BE2C (cell line): ENCODE measurements at regions not wholly inside any gene's neighbourhood (a gene's known extent, or its start where the extent isn't known, plus 50 kb on each side); places are given as distances from the start of the nearest gene placed in this dataset.

Source experiments
- DNase-seq: peaks from one replicate; pipeline ENCODE4 v3.0.0-alpha.2; 2020
- H3K27me3 ChIP-seq: fragments of 250-450 bp; sonication (Bioruptor Pico); 2 replicates; pipeline ENCODE4 v1.5.1; 2020; ENCODE audit warnings: mild to moderate bottlenecking
- H3K36me3 ChIP-seq: fragments of 250-450 bp; sonication (Bioruptor Pico); 2 replicates; pipeline ENCODE4 v1.5.1; 2020; ENCODE audit warnings: mild to moderate bottlenecking
- H3K4me1 ChIP-seq: fragments of 250-450 bp; sonication (Bioruptor Pico); 2 replicates; pipeline ENCODE4 v1.5.1; 2020
- H3K4me3 ChIP-seq: 2 replicates; pipeline ENCODE4 v1.5.1; 2011; ENCODE audit warnings: low read depth, low read length
- H3K9me3 ChIP-seq: fragments of 250-450 bp; sonication (Bioruptor Pico); 2 replicates; pipeline ENCODE4 v1.5.1; 2020
- TF ChIP-seq, protein P1 (sequence below): IDR thresholded peaks from 2 replicates; pipeline ENCODE4 v1.5.1; 2012; ENCODE audit warnings: mild to moderate bottlenecking, low read depth, low read length

DNA sequence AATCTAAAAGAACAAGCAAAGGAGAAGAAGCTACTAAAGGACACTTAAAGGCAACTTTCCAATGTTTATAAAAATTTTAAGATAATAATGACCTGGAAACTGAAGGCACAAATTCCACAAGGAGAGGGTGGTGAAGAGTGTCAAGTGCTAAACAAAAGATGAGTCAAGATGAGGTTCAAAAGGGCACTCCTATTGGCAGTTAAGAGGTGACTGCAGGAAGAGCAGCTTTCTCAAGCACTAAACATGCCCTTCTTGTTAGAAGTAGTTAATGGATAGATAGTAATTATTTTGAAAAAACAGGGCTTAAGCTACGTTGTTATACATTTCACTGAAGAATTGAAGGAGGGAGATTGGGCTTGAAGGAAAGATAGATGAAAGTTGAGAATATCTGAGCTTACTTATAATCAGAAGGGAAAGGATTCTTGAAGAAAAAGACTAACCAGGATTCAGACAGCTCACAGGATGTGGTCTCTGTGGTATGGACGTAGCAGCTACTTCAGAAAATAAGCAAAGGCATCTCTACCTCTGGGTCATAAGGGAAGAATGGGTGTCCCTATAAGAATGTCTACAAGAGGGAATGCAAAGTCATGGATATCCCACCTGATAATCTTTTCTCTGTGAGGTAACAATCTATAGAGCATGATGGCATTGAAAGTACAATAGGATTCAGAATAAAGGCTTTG, 454.7 kb upstream of the SLC39A10 start:
- H3K36me3 ChIP-seq, result no peaks in the 10 kb centered on the region
- no peak for DNase-seq
- no peaks in the 10 kb centered on the region for H3K9me3 ChIP-seq
- H3K27me3 ChIP-seq, result no peaks in the 10 kb centered on the region
- H3K4me3 ChIP-seq, result no peak overlapping the region
- TF ChIP-seq, protein P1, sequence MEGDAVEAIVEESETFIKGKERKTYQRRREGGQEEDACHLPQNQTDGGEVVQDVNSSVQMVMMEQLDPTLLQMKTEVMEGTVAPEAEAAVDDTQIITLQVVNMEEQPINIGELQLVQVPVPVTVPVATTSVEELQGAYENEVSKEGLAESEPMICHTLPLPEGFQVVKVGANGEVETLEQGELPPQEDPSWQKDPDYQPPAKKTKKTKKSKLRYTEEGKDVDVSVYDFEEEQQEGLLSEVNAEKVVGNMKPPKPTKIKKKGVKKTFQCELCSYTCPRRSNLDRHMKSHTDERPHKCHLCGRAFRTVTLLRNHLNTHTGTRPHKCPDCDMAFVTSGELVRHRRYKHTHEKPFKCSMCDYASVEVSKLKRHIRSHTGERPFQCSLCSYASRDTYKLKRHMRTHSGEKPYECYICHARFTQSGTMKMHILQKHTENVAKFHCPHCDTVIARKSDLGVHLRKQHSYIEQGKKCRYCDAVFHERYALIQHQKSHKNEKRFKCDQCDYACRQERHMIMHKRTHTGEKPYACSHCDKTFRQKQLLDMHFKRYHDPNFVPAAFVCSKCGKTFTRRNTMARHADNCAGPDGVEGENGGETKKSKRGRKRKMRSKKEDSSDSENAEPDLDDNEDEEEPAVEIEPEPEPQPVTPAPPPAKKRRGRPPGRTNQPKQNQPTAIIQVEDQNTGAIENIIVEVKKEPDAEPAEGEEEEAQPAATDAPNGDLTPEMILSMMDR, result no peak
- no peaks in the 10 kb centered on the region for H3K4me1 ChIP-seq

DNA sequence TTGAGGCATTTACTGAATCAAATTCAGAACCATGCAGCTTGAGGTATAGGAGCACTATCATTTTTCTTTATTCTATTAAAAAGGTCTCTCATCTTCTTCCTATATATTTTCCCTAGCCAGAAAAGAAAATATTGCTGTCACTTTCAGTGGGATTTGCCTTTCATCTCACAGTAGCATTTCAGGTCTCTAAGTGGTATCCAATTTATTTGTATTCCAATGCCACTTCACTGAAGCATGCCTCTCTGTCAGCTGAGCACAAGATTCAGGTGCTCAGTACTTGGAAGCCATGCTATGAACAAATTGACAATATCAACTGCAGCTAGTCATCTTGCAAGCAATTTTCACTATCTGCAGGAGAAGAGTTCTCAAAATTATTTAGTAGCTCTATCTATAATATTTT, 457.2 kb upstream of the SLC39A10 start:
- Histone ChIP-seq H3K4me3 (no peak overlapping the region), H3K27me3 (no peaks in the 10 kb centered on the region), H3K36me3 (no peaks in the 10 kb centered on the region), H3K9me3 (no peaks in the 10 kb centered on the region), H3K4me1 (no peaks in the 10 kb centered on the region)
- TF ChIP-seq, protein P1, result no peak
- no peak for DNase-seq

DNA sequence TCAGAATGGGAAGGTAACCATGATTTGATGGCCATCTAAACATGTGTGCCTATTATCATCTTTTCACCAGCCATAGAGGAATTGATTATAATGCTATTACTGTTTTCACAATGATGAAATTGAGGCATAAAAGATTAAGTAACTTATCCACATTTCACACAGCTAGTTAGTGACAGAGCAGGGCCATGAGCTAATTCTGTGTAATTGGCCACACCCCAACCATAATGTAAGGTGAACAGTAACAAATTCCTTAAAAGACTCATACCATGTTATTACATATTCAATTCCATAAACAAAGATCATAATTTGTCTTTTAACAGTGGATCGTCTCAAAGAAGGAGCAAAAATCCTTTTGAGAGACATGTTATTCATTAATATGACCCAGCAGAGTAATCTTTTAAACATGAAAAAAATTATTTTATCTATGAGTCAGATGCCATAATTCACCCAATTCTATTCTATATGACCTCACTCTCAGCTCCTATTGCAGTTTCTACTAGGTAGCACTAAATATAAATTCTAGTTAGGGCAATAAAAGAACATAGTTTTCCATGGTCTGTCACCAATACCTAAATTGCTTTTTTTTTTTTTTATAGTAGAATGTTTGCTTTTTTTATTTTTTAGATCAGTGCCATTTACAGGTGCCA, 475.8 kb upstream of the SLC39A10 start:
- Histone ChIP-seq H3K36me3 (no peaks in the 10 kb centered on the region), H3K9me3 (no peaks in the 10 kb centered on the region), H3K4me1 (no peaks in the 10 kb centered on the region), H3K27me3 (no peaks in the 10 kb centered on the region), H3K4me3 (no peak overlapping the region)
- no peak for DNase-seq
- TF ChIP-seq, protein P1, result no peak

DNA sequence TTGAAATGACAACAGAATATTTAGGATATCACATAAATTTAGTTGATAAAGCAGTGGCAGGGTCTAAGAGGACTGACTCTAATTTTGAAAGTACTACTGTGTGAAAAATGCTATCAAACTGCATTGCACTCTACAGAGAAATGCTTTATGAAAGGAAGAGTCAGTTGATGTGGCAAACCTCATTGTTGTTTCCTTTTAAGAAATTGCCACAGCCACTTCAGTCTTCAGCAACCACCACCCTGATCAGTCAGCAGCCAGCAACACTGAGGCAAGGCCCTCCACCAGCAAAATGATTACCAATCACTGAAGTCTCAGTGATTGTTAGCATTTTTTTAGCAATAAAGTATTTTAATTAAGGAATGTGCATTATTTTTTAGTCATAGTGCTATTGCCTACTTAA, 488.7 kb upstream of the SLC39A10 start:
- H3K27me3 ChIP-seq, result no peaks in the 10 kb centered on the region; the same call in 1 of the 2 replicates
- H3K36me3 ChIP-seq, result no peaks in the 10 kb centered on the region
- H3K4me3 ChIP-seq, result no peak overlapping the region
- no peaks in the 10 kb centered on the region for H3K4me1 ChIP-seq
- DNase-seq, result no peak
- no peaks in the 10 kb centered on the region for H3K9me3 ChIP-seq
- TF ChIP-seq, protein P1, result no peak

DNA sequence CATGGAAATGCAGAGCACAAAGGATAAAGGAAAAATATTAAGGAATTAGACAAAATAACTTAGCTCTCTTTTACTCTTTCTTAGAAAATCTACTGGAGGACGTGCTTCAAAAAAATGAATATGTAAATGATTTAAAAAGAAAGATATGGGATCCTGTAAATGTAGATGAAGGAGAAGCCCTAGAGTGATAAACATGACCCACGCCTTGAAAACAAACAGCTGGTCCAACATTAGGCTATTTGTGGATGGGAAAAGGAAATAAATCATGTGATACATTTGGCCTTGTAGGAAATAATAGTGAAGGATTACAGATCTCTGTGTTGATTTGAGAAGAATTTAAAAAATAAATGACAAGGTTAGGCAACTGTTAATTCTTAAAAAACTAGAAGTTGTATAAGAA, 492.1 kb upstream of the SLC39A10 start:
- H3K27me3 ChIP-seq, result no peaks in the 10 kb centered on the region; the same call in 1 of the 2 replicates
- no peaks in the 10 kb centered on the region for H3K36me3 ChIP-seq
- no peaks in the 10 kb centered on the region for H3K4me1 ChIP-seq
- DNase-seq, result no peak
- TF ChIP-seq, protein P1, result no peak
- no peaks in the 10 kb centered on the region for H3K9me3 ChIP-seq
- H3K4me3 ChIP-seq, result no peak overlapping the region

DNA sequence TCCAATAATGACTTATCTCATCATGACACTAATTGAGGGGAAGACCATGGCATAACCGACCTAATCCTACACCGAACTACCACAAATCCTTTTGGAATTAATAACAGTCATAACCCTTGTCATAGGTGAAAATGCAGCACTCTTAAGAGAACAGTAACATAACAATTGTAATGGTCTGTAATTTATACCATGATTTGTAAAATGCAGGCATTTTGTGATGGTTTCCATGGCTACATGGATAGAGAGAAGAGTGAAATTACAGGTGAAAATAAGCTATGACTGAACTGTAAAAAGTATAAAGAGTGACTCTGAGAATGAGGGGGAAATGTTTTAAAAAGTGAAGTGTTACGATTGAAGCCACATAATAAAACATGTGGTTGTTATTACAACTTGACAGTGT, 494.1 kb upstream of the SLC39A10 start:
- DNase-seq, result no peak
- Histone ChIP-seq H3K36me3 (no peaks in the 10 kb centered on the region), H3K4me1 (no peaks in the 10 kb centered on the region; the same call in 1 of the 2 replicates), H3K4me3 (no peak overlapping the region), H3K27me3 (no peaks in the 10 kb centered on the region; the same call in 1 of the 2 replicates), H3K9me3 (no peaks in the 10 kb centered on the region)
- TF ChIP-seq, protein P1, result no peak
